Trophoblast cell (in vitro differentiated cells and primary cell): ENCODE measurements at regions not wholly inside any gene's neighbourhood (a gene's known extent, or its start where the extent isn't known, plus 50 kb on each side); places are given as distances from the start of the nearest gene placed in this dataset.

Experiments
- DNase-seq, 2 donors: peaks; one replicate each; pipeline ENCODE4 v3.0.0-alpha.2; 2016
- H2AFZ ChIP-seq: 2 replicates; pipeline ENCODE4 v1.6.1; 2013; ENCODE audit warnings: low read length, moderate library complexity, mild to moderate bottlenecking; ENCODE audit not compliant: insufficient read depth, poor library complexity
- H2AK5ac ChIP-seq: 2 replicates; pipeline ENCODE4 v1.6.1; 2013; ENCODE audit warnings: mild to moderate bottlenecking, low read length
- H2BK120ac ChIP-seq: 2 replicates; pipeline ENCODE4 v1.6.1; 2013; ENCODE audit warnings: low read length, mild to moderate bottlenecking, moderate library complexity; ENCODE audit not compliant: insufficient read depth, poor library complexity
- H2BK12ac ChIP-seq: 2 replicates; pipeline ENCODE4 v1.6.1; 2013; ENCODE audit warnings: mild to moderate bottlenecking, low read length, moderate library complexity
- H2BK5ac ChIP-seq: 2 replicates; pipeline ENCODE4 v1.6.1; 2013; ENCODE audit warnings: low read length, low read depth, moderate library complexity, mild to moderate bottlenecking; ENCODE audit not compliant: poor library complexity
- H3K14ac ChIP-seq: 2 replicates; pipeline ENCODE4 v1.6.1; 2013; ENCODE audit warnings: mild to moderate bottlenecking, low read length
- H3K18ac ChIP-seq: 2 replicates; pipeline ENCODE4 v1.6.1; 2013; ENCODE audit warnings: mild to moderate bottlenecking, low read length
- H3K23ac ChIP-seq: 2 replicates; pipeline ENCODE4 v1.6.1; 2013; ENCODE audit warnings: low read length
- H3K27ac ChIP-seq: 2 replicates; pipeline ENCODE4 v1.5.1; 2013; ENCODE audit warnings: low read depth, mild to moderate bottlenecking, inconsistent platforms, low read length, moderate library complexity
- H3K27me3 ChIP-seq: 2 replicates; pipeline ENCODE4 v1.6.1; 2013; ENCODE audit warnings: inconsistent platforms, mild to moderate bottlenecking, low read length, moderate library complexity; ENCODE audit not compliant: insufficient read depth
- H3K36me3 ChIP-seq, 2 experiments: 1 replicate in 1 of 2; 2 replicates in 1 of 2; pipeline ENCODE4 v1.6.1; 2013; ENCODE audit warnings: low read length in 2 of 2, mild to moderate bottlenecking in 2 of 2, moderate library complexity in 1 of 2; ENCODE audit not compliant: insufficient read depth in 2 of 2, control insufficient read depth in 1 of 2
- H3K4ac ChIP-seq: 2 replicates; pipeline ENCODE4 v1.6.1; 2013; ENCODE audit warnings: low read depth, mild to moderate bottlenecking, low read length, moderate library complexity
- H3K4me1 ChIP-seq, 2 experiments: 1 replicate in 1 of 2; 2 replicates in 1 of 2; pipeline ENCODE4 v1.6.1; 2013; ENCODE audit warnings: low read length in 2 of 2, mild to moderate bottlenecking in 2 of 2, moderate library complexity in 1 of 2; ENCODE audit not compliant: insufficient read depth in 2 of 2, control insufficient read depth in 1 of 2
- H3K4me2 ChIP-seq: 2 replicates; pipeline ENCODE4 v1.6.1; 2013; ENCODE audit warnings: inconsistent platforms, mild to moderate bottlenecking, low read length, moderate library complexity
- H3K4me3 ChIP-seq: 2 replicates; pipeline ENCODE4 v1.5.1; 2013; ENCODE audit warnings: mild to moderate bottlenecking, low read depth, low read length, inconsistent platforms
- H3K79me1 ChIP-seq: one replicate; pipeline ENCODE4 v1.6.1; 2013; ENCODE audit warnings: low read length
- H3K79me2 ChIP-seq: 2 replicates; pipeline ENCODE4 v1.6.1; 2013; ENCODE audit warnings: low read length, mild to moderate bottlenecking; ENCODE audit not compliant: control insufficient read depth, insufficient read depth, poor library complexity
- H3K9ac ChIP-seq: 2 replicates; pipeline ENCODE4 v1.6.1; 2013; ENCODE audit warnings: mild to moderate bottlenecking, low read length
- H3K9me3 ChIP-seq: 2 replicates; pipeline ENCODE4 v1.6.1; 2013; ENCODE audit warnings: low read depth, mild to moderate bottlenecking, control low read depth, inconsistent platforms, low read length; ENCODE audit not compliant: insufficient read depth
- H4K12ac ChIP-seq: 2 replicates; pipeline ENCODE4 v1.6.1; 2013; ENCODE audit warnings: low read depth, mild to moderate bottlenecking, low read length, moderate library complexity
- H4K8ac ChIP-seq: 2 replicates; pipeline ENCODE4 v1.6.1; 2013; ENCODE audit warnings: low read depth, mild to moderate bottlenecking, low read length, moderate library complexity
- H4K91ac ChIP-seq: one replicate; pipeline ENCODE4 v1.6.1; 2013; ENCODE audit warnings: low read depth, mild to moderate bottlenecking, low read length, moderate library complexity
- WGBS: extraction: QIAGEN DNeasy Blood & Tissue Kit; methylation state at CpG from one replicate; pipeline ENCODE4 v1.1.7; 2013; ENCODE audit warnings: missing lambda C conversion rate; ENCODE audit not compliant: insufficient read length, insufficient coverage; ENCODE audit errors: extremely low coverage; 5-methylcytosine and 5-hydroxymethylcytosine counted together

- no peaks in the 10 kb centered on the region for H3K4me1 ChIP-seq
- no peaks in the 10 kb centered on the region for H3K36me3 ChIP-seq
- no peak overlapping the region for H3K14ac ChIP-seq
- no peak overlapping the region for H3K23ac ChIP-seq
- H2BK12ac ChIP-seq, result no peak overlapping the region
- no peaks in the 10 kb centered on the region for H3K27me3 ChIP-seq
- no peaks in the 10 kb centered on the region for H3K79me2 ChIP-seq
- H4K91ac ChIP-seq, result no peak overlapping the region
- no peak overlapping the region for H2AK5ac ChIP-seq
- no CpG with 5 or more reads among the region's 3 CpGs for WGBS
- H2BK5ac ChIP-seq, result no peak overlapping the region
- H3K18ac ChIP-seq, result no peak overlapping the region
- no peak overlapping the region for H3K9ac ChIP-seq
- H2AFZ ChIP-seq, result no peak overlapping the region
- no peak overlapping the region for H4K8ac ChIP-seq
- no peak overlapping the region for H3K4me3 ChIP-seq
- H3K4me2 ChIP-seq, result no peak overlapping the region
- no peak overlapping the region for H3K4ac ChIP-seq
- H3K27ac ChIP-seq, result peak overlapping the region; percentile 47
- no peak overlapping the region for H2BK120ac ChIP-seq
- H3K79me1 ChIP-seq, result no peaks in the 10 kb centered on the region
- no peak overlapping the region for H4K12ac ChIP-seq
- no peak for DNase-seq
- no peaks in the 10 kb centered on the region for H3K9me3 ChIP-seq
Measured at GRCh38 chrX:75642811-75643361, 120.0 kb upstream of the ZDHHC15 start.

GRCh38 chrX:75638332-75638731, 115.5 kb upstream of the ZDHHC15 start:
- Histone ChIP-seq H3K18ac (no peak overlapping the region), H3K79me2 (no peaks in the 10 kb centered on the region), H3K27ac (no peak overlapping the region), H2BK12ac (no peak overlapping the region), H4K12ac (no peak overlapping the region), H3K4me3 (no peak overlapping the region), H3K14ac (no peak overlapping the region), H3K9me3 (no peaks in the 10 kb centered on the region), H4K91ac (peak overlapping the region; percentile 14), H4K8ac (no peak overlapping the region), H2BK5ac (no peak overlapping the region), H2AFZ (no peak overlapping the region), H3K79me1 (no peaks in the 10 kb centered on the region), H3K4me2 (no peak overlapping the region), H3K4me1 (no peaks in the 10 kb centered on the region), H3K4ac (no peak overlapping the region), H3K9ac (no peak overlapping the region), H3K27me3 (no peaks in the 10 kb centered on the region), H2AK5ac (no peak overlapping the region), H3K23ac (no peak overlapping the region), H3K36me3 (no peaks in the 10 kb centered on the region), H2BK120ac (no peak overlapping the region)
- no CpG with 5 or more reads among the region's 3 CpGs for WGBS
- DNase-seq, result no peak

GRCh38 chrX:75625232-75625631, 102.4 kb upstream of the ZDHHC15 start:
- Histone ChIP-seq H3K4me1 (no peaks in the 10 kb centered on the region), H3K9ac (no peak overlapping the region), H3K4me3 (no peak overlapping the region), H3K18ac (no peak overlapping the region), H3K4me2 (no peak overlapping the region), H2BK12ac (no peak overlapping the region), H3K9me3 (no peaks in the 10 kb centered on the region), H4K12ac (no peak overlapping the region), H3K79me1 (no peaks in the 10 kb centered on the region), H3K23ac (no peak overlapping the region), H4K8ac (no peak overlapping the region), H3K79me2 (no peaks in the 10 kb centered on the region), H2AK5ac (no peak overlapping the region), H2AFZ (no peak overlapping the region), H3K14ac (no peak overlapping the region), H3K36me3 (no peaks in the 10 kb centered on the region), H3K27ac (no peak overlapping the region), H3K4ac (no peak overlapping the region), H2BK120ac (no peak overlapping the region), H3K27me3 (no peaks in the 10 kb centered on the region), H4K91ac (no peak overlapping the region), H2BK5ac (no peak overlapping the region)
- WGBS, result no CpG with 5 or more reads among the region's 1 CpG
- no peak for DNase-seq

GRCh38 chrX:75623535-75623934, 100.7 kb upstream of the ZDHHC15 start:
- Histone ChIP-seq H2BK5ac (no peak overlapping the region), H3K9me3 (no peaks in the 10 kb centered on the region), H3K27me3 (no peaks in the 10 kb centered on the region), H2BK12ac (no peak overlapping the region), H4K12ac (no peak overlapping the region), H3K23ac (no peak overlapping the region), H4K8ac (no peak overlapping the region), H3K4me2 (no peak overlapping the region), H3K14ac (no peak overlapping the region), H2AFZ (no peak overlapping the region), H3K4me3 (no peak overlapping the region), H3K9ac (no peak overlapping the region), H3K36me3 (no peaks in the 10 kb centered on the region), H3K4me1 (no peaks in the 10 kb centered on the region), H2BK120ac (no peak overlapping the region), H4K91ac (no peak overlapping the region), H3K79me1 (no peaks in the 10 kb centered on the region), H3K79me2 (no peaks in the 10 kb centered on the region), H3K18ac (no peak overlapping the region), H3K27ac (no peak overlapping the region), H2AK5ac (no peak overlapping the region), H3K4ac (no peak overlapping the region)
- whole genome bisulfite sequencing, result no CpG with 5 or more reads among the region's 1 CpG
- peak in 1 of 2 donors; percentile 9 for DNase-seq
